ENCODE measurements at regions not wholly inside any gene's neighbourhood (a gene's known extent, or its start where the extent isn't known, plus 50 kb on each side); places are given as distances from the start of the nearest gene placed in this dataset.
A peak's percentile ranks its signal among the peaks of the same experiment; 100 is the strongest.

DNA sequence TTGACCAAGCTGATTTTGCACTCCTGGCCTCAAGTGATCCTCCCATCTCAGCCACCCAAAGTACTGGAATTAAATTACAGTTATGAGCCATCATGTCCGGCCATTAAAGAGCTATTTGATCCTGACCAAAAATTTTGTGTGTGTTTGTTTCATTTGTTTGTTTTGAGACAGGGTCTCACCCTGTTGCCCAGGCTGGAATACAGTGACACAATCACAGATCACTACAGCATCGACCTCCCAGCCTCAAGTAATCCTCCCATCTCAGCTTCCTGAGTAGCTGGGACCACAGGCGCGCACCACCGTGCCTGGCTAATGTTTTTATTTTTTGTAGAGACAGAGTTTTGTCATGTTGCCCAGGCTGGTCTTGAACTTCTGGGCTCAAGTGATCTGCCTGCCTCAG lies 82.9 kb upstream of the RBPJ start:
- H3K4me3 ChIP-seq (ENCODE audit: low read depth, low read length): no peak overlapping the region
- intact Hi-C loops (cut with micrococcal nuclease; ENCODE audit: unreplicated experiment): no loop called here
- DNase-seq: no peak
- ChIA-PET CTCF (interaction anchor here (1.0 kb wide), 1 partner anchor 77 kb away, joined by 3 read pairs; no protein-coding TSS in a partner anchor), POLR2A (no interaction called here)
- H3K36me3 Mint-ChIP-seq (ENCODE audit: insufficient read depth, unreplicated experiment): no peaks in the 10 kb centered on the region
- peaks cover 10% of the 10 kb centered on the region for H3K4me1 ChIP-seq
- H3K9me3 Mint-ChIP-seq (ENCODE audit: unreplicated experiment): no peaks in the 10 kb centered on the region
- no TSS peak for BruUV-seq (replicated peaks)
- H3K9me3 ChIP-seq: no peaks in the 10 kb centered on the region
- H3K4me3 Mint-ChIP-seq (ENCODE audit: unreplicated experiment): no peak overlapping the region
- H3K36me3 ChIP-seq (ENCODE audit: control insufficient read depth, insufficient read depth, low read length): no peaks in the 10 kb centered on the region
- TF ChIP-seq, protein P1, sequence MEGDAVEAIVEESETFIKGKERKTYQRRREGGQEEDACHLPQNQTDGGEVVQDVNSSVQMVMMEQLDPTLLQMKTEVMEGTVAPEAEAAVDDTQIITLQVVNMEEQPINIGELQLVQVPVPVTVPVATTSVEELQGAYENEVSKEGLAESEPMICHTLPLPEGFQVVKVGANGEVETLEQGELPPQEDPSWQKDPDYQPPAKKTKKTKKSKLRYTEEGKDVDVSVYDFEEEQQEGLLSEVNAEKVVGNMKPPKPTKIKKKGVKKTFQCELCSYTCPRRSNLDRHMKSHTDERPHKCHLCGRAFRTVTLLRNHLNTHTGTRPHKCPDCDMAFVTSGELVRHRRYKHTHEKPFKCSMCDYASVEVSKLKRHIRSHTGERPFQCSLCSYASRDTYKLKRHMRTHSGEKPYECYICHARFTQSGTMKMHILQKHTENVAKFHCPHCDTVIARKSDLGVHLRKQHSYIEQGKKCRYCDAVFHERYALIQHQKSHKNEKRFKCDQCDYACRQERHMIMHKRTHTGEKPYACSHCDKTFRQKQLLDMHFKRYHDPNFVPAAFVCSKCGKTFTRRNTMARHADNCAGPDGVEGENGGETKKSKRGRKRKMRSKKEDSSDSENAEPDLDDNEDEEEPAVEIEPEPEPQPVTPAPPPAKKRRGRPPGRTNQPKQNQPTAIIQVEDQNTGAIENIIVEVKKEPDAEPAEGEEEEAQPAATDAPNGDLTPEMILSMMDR (IDR thresholded peaks at IDR 0.05; ENCODE audit: insufficient read depth in 1 of 2, low read depth in 1 of 2, low read length in 1 of 2, severe bottlenecking in 1 of 2, unreplicated experiment in 1 of 2): no peak
- H3K27ac Mint-ChIP-seq (ENCODE audit: unreplicated experiment): no peak overlapping the region
- no peaks in the 10 kb centered on the region for H3K27me3 ChIP-seq (replicated peaks; ENCODE audit: control insufficient read depth, insufficient read depth, low read length)
- H3K4me1 Mint-ChIP-seq (ENCODE audit: low read depth, unreplicated experiment): peaks cover 8% of the 10 kb centered on the region
- H3K27me3 Mint-ChIP-seq (ENCODE audit: insufficient read depth, unreplicated experiment): no peaks in the 10 kb centered on the region

DNA sequence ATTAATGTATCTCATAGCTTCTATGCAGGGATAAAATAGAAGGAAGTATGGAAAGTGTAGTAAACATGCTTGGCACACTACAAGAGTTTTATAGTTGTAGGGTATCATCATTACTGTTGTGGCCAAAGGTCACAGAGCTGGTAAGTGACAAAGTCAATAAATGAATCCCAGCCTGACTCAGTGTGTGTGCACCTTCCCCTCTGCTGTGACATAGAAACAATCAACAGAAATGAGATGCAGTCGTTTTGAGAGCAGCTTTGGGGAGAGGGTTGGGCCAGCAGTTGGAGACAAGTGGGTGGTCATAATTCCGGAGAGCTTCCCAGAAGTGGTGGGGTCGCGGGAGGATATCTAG lies 82.4 kb upstream of the RBPJ start:
- no peak for DNase-seq
- no peaks in the 10 kb centered on the region for H3K36me3 Mint-ChIP-seq (ENCODE audit: insufficient read depth, unreplicated experiment)
- CTCF ChIA-PET: interaction anchor here (1.0 kb wide), 1 partner anchor 77 kb away, joined by 3 read pairs; no protein-coding TSS in a partner anchor

DNA sequence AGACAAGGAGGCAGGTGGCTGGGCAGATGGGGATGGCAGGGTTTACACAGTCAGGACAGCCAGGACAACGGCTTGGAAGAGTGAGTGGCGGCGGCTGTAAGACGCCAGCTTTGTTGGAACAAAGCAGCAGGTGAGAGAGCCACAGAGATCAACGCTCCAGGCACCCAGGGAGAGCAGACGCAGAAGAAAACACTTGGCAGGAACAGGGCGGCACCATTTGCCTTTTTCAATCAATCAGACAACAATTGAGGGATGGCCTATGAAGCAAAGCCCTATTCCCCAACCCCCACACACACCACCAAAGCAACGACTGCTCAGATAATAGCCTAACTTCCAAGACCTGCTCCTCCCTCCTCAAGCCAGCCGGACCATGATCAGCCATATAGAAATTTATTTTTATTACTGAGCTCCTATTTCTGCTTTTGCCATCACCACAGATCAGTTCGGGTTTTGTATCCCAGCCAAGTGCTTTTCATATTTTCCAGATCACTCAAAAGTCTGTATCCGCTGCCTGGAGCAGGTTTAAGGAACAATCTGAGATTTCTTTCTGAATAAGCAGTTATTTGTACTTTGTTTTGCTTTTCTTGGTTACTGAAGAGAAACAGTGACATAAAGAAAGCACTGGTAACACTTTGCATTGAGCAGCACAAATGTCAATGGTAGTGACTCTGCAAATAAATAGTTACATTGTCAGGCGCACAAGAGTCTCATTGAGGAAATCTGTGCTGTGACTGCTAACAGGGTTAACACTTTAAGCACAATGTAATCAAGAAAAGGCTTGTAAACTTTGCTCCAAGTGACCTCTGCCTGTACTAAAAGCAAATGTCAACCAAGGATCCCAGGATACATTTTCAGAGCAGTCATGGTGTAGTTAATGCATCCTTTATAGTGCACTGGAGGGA lies 81.8 kb upstream of the RBPJ start:
- peaks cover 8% of the 10 kb centered on the region for H3K4me1 Mint-ChIP-seq (ENCODE audit: low read depth, unreplicated experiment)
- TF ChIP-seq, protein P1 (IDR thresholded peaks at IDR 0.05; ENCODE audit: insufficient read depth in 1 of 2, low read depth in 1 of 2, low read length in 1 of 2, severe bottlenecking in 1 of 2, unreplicated experiment in 1 of 2): no peak
- ChIA-PET POLR2A (no interaction called here), CTCF (interaction anchor here (1.0 kb wide), 1 partner anchor 78 kb away, joined by 3 read pairs; no protein-coding TSS in a partner anchor)
- Histone ChIP-seq H3K27me3 (replicated peaks; ENCODE audit: control insufficient read depth, insufficient read depth, low read length) (no peaks in the 10 kb centered on the region), H3K4me1 (peaks cover 10% of the 10 kb centered on the region), H3K4me3 (ENCODE audit: low read depth, low read length) (no peak overlapping the region), H3K9me3 (no peaks in the 10 kb centered on the region), H3K36me3 (ENCODE audit: control insufficient read depth, insufficient read depth, low read length) (no peaks in the 10 kb centered on the region)
- H3K36me3 Mint-ChIP-seq (ENCODE audit: insufficient read depth, unreplicated experiment): no peaks in the 10 kb centered on the region
- H3K4me3 Mint-ChIP-seq (ENCODE audit: unreplicated experiment): peak overlapping the region; percentile 6
- DNase-seq: no peak
- no peaks in the 10 kb centered on the region for H3K9me3 Mint-ChIP-seq (ENCODE audit: unreplicated experiment)
- intact Hi-C loops (cut with micrococcal nuclease; ENCODE audit: unreplicated experiment): no loop called here
- no TSS peak for BruUV-seq (replicated peaks)
- no peaks in the 10 kb centered on the region for H3K27me3 Mint-ChIP-seq (ENCODE audit: insufficient read depth, unreplicated experiment)
- H3K27ac Mint-ChIP-seq (ENCODE audit: unreplicated experiment): no peak overlapping the region

More for the DNA sequence above, 82.4 kb upstream of the RBPJ start:
- POLR2A ChIA-PET: no interaction called here
- Histone ChIP-seq H3K27me3 (replicated peaks; ENCODE audit: control insufficient read depth, insufficient read depth, low read length) (no peaks in the 10 kb centered on the region), H3K36me3 (ENCODE audit: control insufficient read depth, insufficient read depth, low read length) (no peaks in the 10 kb centered on the region), H3K9me3 (no peaks in the 10 kb centered on the region), H3K4me1 (peaks cover 10% of the 10 kb centered on the region), H3K4me3 (ENCODE audit: low read depth, low read length) (no peak overlapping the region)
- H3K27me3 Mint-ChIP-seq (ENCODE audit: insufficient read depth, unreplicated experiment): no peaks in the 10 kb centered on the region
- H3K9me3 Mint-ChIP-seq (ENCODE audit: unreplicated experiment): no peaks in the 10 kb centered on the region
- H3K4me3 Mint-ChIP-seq (ENCODE audit: unreplicated experiment): peak overlapping the region; percentile 6
- BruUV-seq (replicated peaks): no TSS peak
- peaks cover 8% of the 10 kb centered on the region for H3K4me1 Mint-ChIP-seq (ENCODE audit: low read depth, unreplicated experiment)
- TF ChIP-seq, protein P1 (IDR thresholded peaks at IDR 0.05; ENCODE audit: insufficient read depth in 1 of 2, low read depth in 1 of 2, low read length in 1 of 2, severe bottlenecking in 1 of 2, unreplicated experiment in 1 of 2): no peak
- intact Hi-C loops (cut with micrococcal nuclease; ENCODE audit: unreplicated experiment): no loop called here
- H3K27ac Mint-ChIP-seq (ENCODE audit: unreplicated experiment): no peak overlapping the region
